CD14-positive monocyte (primary cell): ENCODE measurements at regions not wholly inside any gene's neighbourhood (a gene's known extent, or its start where the extent isn't known, plus 50 kb on each side); places are given as distances from the start of the nearest gene placed in this dataset.

Experiments
- DNase-seq, 3 donors: peaks; one replicate each; pipeline ENCODE4 v3.0.0-alpha.2; 2011 to 2022
- H2AFZ ChIP-seq: 2 replicates; pipeline ENCODE4 v1.6.0; 2012; ENCODE audit warnings: mild to moderate bottlenecking, low read depth, low read length, inconsistent platforms; ENCODE audit not compliant: insufficient read depth, poor library complexity, severe bottlenecking
- H3K27ac ChIP-seq, 2 donors: 1 replicate in 1 of 2; 2 replicates in 1 of 2; pipeline ENCODE4 v1.5.1; 2012 to 2013; ENCODE audit warnings: low read length in 2 of 2, control low read depth in 1 of 2, inconsistent platforms in 1 of 2, low read depth in 1 of 2, mild to moderate bottlenecking in 1 of 2
- H3K27me3 ChIP-seq, 2 donors: one replicate each; pipeline versions ENCODE4 v1.6.0 to v1.6.1; 2011 to 2013; ENCODE audit warnings: low read length in 2 of 2; ENCODE audit not compliant: control insufficient read depth in 2 of 2, insufficient read depth in 2 of 2
- H3K36me3 ChIP-seq, 2 donors: replicated peaks in 1 of 2; 1 replicate in 1 of 2; 2 replicates in 1 of 2; pipeline versions ENCODE4 v1.5.1 to v1.6.1; 2012 to 2013; ENCODE audit warnings: low read length in 2 of 2, control low read depth in 1 of 2, inconsistent platforms in 1 of 2, mild to moderate bottlenecking in 1 of 2; ENCODE audit not compliant: insufficient read depth in 2 of 2, control insufficient read depth in 1 of 2
- H3K4me1 ChIP-seq, 2 donors: 1 replicate in 1 of 2; 2 replicates in 1 of 2; pipeline versions ENCODE4 v1.5.1 to v1.6.1; 2012 to 2013; ENCODE audit warnings: low read length in 2 of 2, control low read depth in 1 of 2, inconsistent platforms in 1 of 2, mild to moderate bottlenecking in 1 of 2, moderate library complexity in 1 of 2; ENCODE audit not compliant: insufficient read depth in 2 of 2, control insufficient read depth in 1 of 2
- H3K4me2 ChIP-seq: replicated peaks from 2 replicates; pipeline ENCODE3; 2012; ENCODE audit warnings: low read length, moderate library complexity, mild to moderate bottlenecking; ENCODE audit not compliant: poor library complexity, severe bottlenecking; ENCODE audit errors: extremely low read depth
- H3K4me3 ChIP-seq, 3 experiments: fragments of 200-600 bp in 1 of 3; sonication (generic) in 1 of 3; replicated peaks in 1 of 3; 1 replicate in 2 of 3; 2 replicates in 1 of 3; pipeline ENCODE4 v1.5.1; 2011 to 2013; ENCODE audit warnings: low read length in 3 of 3, mild to moderate bottlenecking in 3 of 3, control low read depth in 2 of 3, low read depth in 2 of 3, inconsistent platforms in 1 of 3, moderate library complexity in 1 of 3
- H3K79me2 ChIP-seq: 2 replicates; pipeline ENCODE4 v1.6.0; 2012; ENCODE audit warnings: mild to moderate bottlenecking, control low read depth, inconsistent platforms, low read length, moderate library complexity; ENCODE audit not compliant: insufficient read depth
- H3K9ac ChIP-seq: 2 replicates; pipeline ENCODE4 v1.6.0; 2017; ENCODE audit warnings: low read length, mild to moderate bottlenecking; ENCODE audit not compliant: insufficient read depth, poor library complexity, severe bottlenecking
- H3K9me3 ChIP-seq, 2 donors: replicated peaks in 1 of 2; 1 replicate in 1 of 2; 2 replicates in 1 of 2; pipeline versions ENCODE4 v1.5.1 to v1.6.1; 2012 to 2013; ENCODE audit warnings: low read length in 2 of 2, control low read depth in 1 of 2; ENCODE audit not compliant: control insufficient read depth in 1 of 2, insufficient read depth in 1 of 2
- H4K20me1 ChIP-seq: 2 replicates; pipeline ENCODE4 v1.6.0; 2012; ENCODE audit warnings: mild to moderate bottlenecking, low read length, control low read depth, moderate library complexity; ENCODE audit not compliant: insufficient read depth
- H3K27ac Mint-ChIP-seq, 7 donors: one replicate each; pipeline ENCODE4 v1.8.0; 2020; ENCODE audit warnings: mild to moderate bottlenecking in 7 of 7, mixed read lengths in 7 of 7, moderate library complexity in 6 of 7, inconsistent platforms in 2 of 7
- H3K27me3 Mint-ChIP-seq, 3 donors: one replicate each; pipeline ENCODE4 v1.8.0; 2021 to 2022; ENCODE audit warnings: low read depth in 3 of 3, mild to moderate bottlenecking in 3 of 3, mixed read lengths in 3 of 3, moderate library complexity in 3 of 3, inconsistent platforms in 1 of 3
- H3K36me3 Mint-ChIP-seq, 2 donors: one replicate each; pipeline ENCODE4 v1.8.0; 2020; ENCODE audit warnings: mixed read lengths in 2 of 2, inconsistent platforms in 1 of 2, mild to moderate bottlenecking in 1 of 2
- H3K4me1 Mint-ChIP-seq: one replicate; pipeline ENCODE4 v1.8.0; 2020; ENCODE audit warnings: mild to moderate bottlenecking, mixed read lengths
- H3K4me3 Mint-ChIP-seq, 2 donors: one replicate each; pipeline ENCODE4 v1.8.0; 2020; ENCODE audit warnings: mild to moderate bottlenecking in 2 of 2, mixed read lengths in 2 of 2, moderate library complexity in 1 of 2
- H3K9me3 Mint-ChIP-seq, 7 donors: one replicate each; pipeline ENCODE4 v1.8.0; 2020 to 2022; ENCODE audit warnings: mixed read lengths in 7 of 7, mild to moderate bottlenecking in 6 of 7, moderate library complexity in 6 of 7, inconsistent platforms in 2 of 7
- WGBS: methylation state at CpG from one replicate; pipeline ENCODE4 v1.1.5; 2013; ENCODE audit warnings: missing lambda C conversion rate; ENCODE audit not compliant: insufficient coverage; 5-methylcytosine and 5-hydroxymethylcytosine counted together
- intact Hi-C, 2 donors: fragments of 100-400 bp; cut with micrococcal nuclease; formaldehyde crosslinking; loops; one replicate each; pipeline versions ENCODE4 v1.15.0 to v1.15.1; 2023
- TF ChIP-seq, protein P1 (sequence below): fragments of 200-600 bp; IDR thresholded peaks from one replicate; pipeline ENCODE4 v1.8.0; 2022; ENCODE audit warnings: antibody characterized with exemption, mild to moderate bottlenecking

DNA sequence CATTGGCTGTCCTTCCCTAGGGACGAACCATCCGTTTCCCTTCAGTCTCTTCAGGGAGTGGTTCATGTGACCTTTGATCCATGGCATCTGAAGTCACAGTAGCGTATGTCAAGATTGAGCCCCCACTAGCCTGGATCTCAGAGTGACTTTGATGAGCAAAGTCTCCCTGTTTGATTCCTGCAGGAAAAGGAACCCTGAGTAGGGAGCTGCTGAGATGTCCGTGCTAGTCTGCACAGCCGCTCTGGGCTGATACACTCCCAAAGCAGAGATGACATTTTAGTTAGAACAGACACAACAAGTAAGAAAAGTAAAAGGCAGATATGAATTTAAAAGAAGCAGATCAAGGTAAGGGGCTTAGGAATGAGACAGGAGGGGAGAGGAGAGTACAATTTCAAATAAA is 899.4 kb downstream of the C6orf118 start:
- H3K36me3 ChIP-seq, result no peaks in the 10 kb centered on the region
- no peaks in the 10 kb centered on the region for H3K4me1 Mint-ChIP-seq
- intact Hi-C loops, result no loop called here
- H3K36me3 Mint-ChIP-seq, result no peaks in the 10 kb centered on the region
- H3K27me3 Mint-ChIP-seq, result no peaks in the 10 kb centered on the region
- H3K9me3 Mint-ChIP-seq, result peaks cover 2 to 18% (median 10%) of the 10 kb centered on the region in 7 donors
- no peaks in the 10 kb centered on the region for H3K27me3 ChIP-seq
- no peak overlapping the region for H3K9ac ChIP-seq
- H2AFZ ChIP-seq, result no peak overlapping the region
- no peak overlapping the region for H3K27ac Mint-ChIP-seq
- H3K4me3 ChIP-seq, result no peak overlapping the region
- H4K20me1 ChIP-seq, result no peaks in the 10 kb centered on the region
- no peak overlapping the region for H3K27ac ChIP-seq
- no peaks in the 10 kb centered on the region for H3K4me1 ChIP-seq
- H3K4me2 ChIP-seq, result no peak overlapping the region
- DNase-seq, result no peak
- H3K9me3 ChIP-seq, result peaks cover 20 to 24% of the 10 kb centered on the region in 2 donors
- no peaks in the 10 kb centered on the region for H3K79me2 ChIP-seq
- TF ChIP-seq, protein P1, sequence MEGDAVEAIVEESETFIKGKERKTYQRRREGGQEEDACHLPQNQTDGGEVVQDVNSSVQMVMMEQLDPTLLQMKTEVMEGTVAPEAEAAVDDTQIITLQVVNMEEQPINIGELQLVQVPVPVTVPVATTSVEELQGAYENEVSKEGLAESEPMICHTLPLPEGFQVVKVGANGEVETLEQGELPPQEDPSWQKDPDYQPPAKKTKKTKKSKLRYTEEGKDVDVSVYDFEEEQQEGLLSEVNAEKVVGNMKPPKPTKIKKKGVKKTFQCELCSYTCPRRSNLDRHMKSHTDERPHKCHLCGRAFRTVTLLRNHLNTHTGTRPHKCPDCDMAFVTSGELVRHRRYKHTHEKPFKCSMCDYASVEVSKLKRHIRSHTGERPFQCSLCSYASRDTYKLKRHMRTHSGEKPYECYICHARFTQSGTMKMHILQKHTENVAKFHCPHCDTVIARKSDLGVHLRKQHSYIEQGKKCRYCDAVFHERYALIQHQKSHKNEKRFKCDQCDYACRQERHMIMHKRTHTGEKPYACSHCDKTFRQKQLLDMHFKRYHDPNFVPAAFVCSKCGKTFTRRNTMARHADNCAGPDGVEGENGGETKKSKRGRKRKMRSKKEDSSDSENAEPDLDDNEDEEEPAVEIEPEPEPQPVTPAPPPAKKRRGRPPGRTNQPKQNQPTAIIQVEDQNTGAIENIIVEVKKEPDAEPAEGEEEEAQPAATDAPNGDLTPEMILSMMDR, result no peak
- 96% methylated on average over 2 of the region's 5 CpGs for WGBS
- H3K4me3 Mint-ChIP-seq, result no peak overlapping the region

GRCh38 chr6:164409309-164410009 is 899.9 kb downstream of the C6orf118 start:
- intact Hi-C loops, result no loop called here
- H3K36me3 Mint-ChIP-seq, result no peaks in the 10 kb centered on the region

More at GRCh38 chr6:164409309-164410009, 899.9 kb downstream of the C6orf118 start:
- Histone ChIP-seq H2AFZ (no peak overlapping the region), H3K27ac (no peak overlapping the region), H3K4me1 (no peaks in the 10 kb centered on the region), H3K79me2 (no peaks in the 10 kb centered on the region), H3K9ac (no peak overlapping the region), H3K27me3 (no peaks in the 10 kb centered on the region), H3K36me3 (no peaks in the 10 kb centered on the region), H3K4me2 (no peak overlapping the region), H4K20me1 (no peaks in the 10 kb centered on the region), H3K9me3 (peaks cover 20 to 25% of the 10 kb centered on the region in 2 donors), H3K4me3 (no peak overlapping the region)
- H3K4me1 Mint-ChIP-seq, result no peaks in the 10 kb centered on the region
- H3K9me3 Mint-ChIP-seq, result peaks cover 2 to 19% (median 10%) of the 10 kb centered on the region in 7 donors
- TF ChIP-seq, protein P1, result no peak
- no peak overlapping the region for H3K27ac Mint-ChIP-seq
- H3K27me3 Mint-ChIP-seq, result no peaks in the 10 kb centered on the region
- no peak for DNase-seq
- no peak overlapping the region for H3K4me3 Mint-ChIP-seq
- WGBS, result 82% methylated on average over 7 of the region's 8 CpGs
